K562 (cell line): ENCODE measurements at regions not wholly inside any gene's neighbourhood (a gene's known extent, or its start where the extent isn't known, plus 50 kb on each side); places are given as distances from the start of the nearest gene placed in this dataset.

ENCODE experiments used
- BHLHE40 ChIP-seq: IDR thresholded peaks from 2 replicates; pipeline ENCODE4 v1.6.1; 2011; ENCODE audit warnings: low read length, improper control_type of control experiment
- CREB1 ChIP-seq, 2 experiments: sonication (generic) in 1 of 2; formaldehyde crosslinking in 1 of 2; IDR thresholded peaks; 2 replicates each; pipeline versions ENCODE4 v1.6.1 to v1.8.0; 2012 to 2022; ENCODE audit warnings: inconsistent platforms in 1 of 2, mild to moderate bottlenecking in 1 of 2, missing genetic modification reagents in 1 of 2, moderate library complexity in 1 of 2
- KLF6 ChIP-seq: fragments of 250-450 bp; sonication (Bioruptor Pico); IDR thresholded peaks from 2 replicates; pipeline ENCODE4 v1.4.0; 2020; ENCODE audit warnings: mild to moderate bottlenecking, moderate library complexity, borderline replicate concordance
- NFE2L1 ChIP-seq: fragments of 450-650 bp; IDR thresholded peaks from 2 replicates; pipeline ENCODE4 v1.6.1; 2016; ENCODE audit warnings: missing genetic modification characterization, low read depth, mild to moderate bottlenecking, missing compliant biosample characterization, moderate library complexity, borderline replicate concordance
- POLR2A ChIP-seq: fragments of 450-650 bp; conservative IDR thresholded peaks from 2 replicates; pipeline ENCODE4 v1.6.1; 2016
- TCF7L2 ChIP-seq: fragments of 150-350 bp; IDR thresholded peaks from 2 replicates; pipeline ENCODE4 v1.6.1; 2016; ENCODE audit warnings: low read depth, mild to moderate bottlenecking, low read length, moderate library complexity
- TEAD2 ChIP-seq: fragments of 450-650 bp; IDR thresholded peaks from 2 replicates; pipeline ENCODE4 v1.6.1; 2016; ENCODE audit warnings: missing genetic modification characterization, control low read depth, missing compliant biosample characterization
- TF ChIP-seq, protein P1 (sequence below): sonication (generic); formaldehyde crosslinking; IDR thresholded peaks from 2 replicates; pipeline ENCODE4 v1.8.1; 2023; ENCODE audit warnings: mild to moderate bottlenecking, missing genetic modification reagents

DNA sequence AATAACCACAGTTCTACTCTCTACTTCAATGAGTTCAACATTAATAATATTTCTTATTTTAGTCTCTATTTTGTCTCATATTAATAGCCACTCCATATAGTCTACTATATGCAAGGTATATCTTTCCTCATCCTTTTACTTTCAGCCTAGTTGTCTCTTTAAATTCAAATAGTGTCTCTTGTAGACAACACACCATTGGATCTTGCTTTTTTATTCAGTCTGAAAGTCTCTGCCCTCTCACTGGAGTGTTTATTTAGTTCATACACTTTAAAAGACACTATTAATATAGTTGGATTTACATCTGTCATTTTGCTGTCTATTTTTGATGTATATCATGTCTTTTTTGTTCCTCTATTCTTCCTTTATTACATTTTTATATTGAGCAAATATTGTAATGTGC is 103.5 kb downstream of the RFPL4B start:
- TF ChIP-seq TCF7L2 (no peak), BHLHE40 (no peak), POLR2A (no peak), KLF6 (CRISPR knock-in tag) (no peak), NFE2L1 (tag) (no peak), CREB1 (IDR thresholded peaks at IDR 0.05) (no peak), CREB1 (CRISPR knock-in tag; IDR thresholded peaks at IDR 0.05) (no peak), TEAD2 (tag) (no peak)
- TF ChIP-seq, protein P1, sequence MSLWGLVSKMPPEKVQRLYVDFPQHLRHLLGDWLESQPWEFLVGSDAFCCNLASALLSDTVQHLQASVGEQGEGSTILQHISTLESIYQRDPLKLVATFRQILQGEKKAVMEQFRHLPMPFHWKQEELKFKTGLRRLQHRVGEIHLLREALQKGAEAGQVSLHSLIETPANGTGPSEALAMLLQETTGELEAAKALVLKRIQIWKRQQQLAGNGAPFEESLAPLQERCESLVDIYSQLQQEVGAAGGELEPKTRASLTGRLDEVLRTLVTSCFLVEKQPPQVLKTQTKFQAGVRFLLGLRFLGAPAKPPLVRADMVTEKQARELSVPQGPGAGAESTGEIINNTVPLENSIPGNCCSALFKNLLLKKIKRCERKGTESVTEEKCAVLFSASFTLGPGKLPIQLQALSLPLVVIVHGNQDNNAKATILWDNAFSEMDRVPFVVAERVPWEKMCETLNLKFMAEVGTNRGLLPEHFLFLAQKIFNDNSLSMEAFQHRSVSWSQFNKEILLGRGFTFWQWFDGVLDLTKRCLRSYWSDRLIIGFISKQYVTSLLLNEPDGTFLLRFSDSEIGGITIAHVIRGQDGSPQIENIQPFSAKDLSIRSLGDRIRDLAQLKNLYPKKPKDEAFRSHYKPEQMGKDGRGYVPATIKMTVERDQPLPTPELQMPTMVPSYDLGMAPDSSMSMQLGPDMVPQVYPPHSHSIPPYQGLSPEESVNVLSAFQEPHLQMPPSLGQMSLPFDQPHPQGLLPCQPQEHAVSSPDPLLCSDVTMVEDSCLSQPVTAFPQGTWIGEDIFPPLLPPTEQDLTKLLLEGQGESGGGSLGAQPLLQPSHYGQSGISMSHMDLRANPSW (CRISPR knock-in tag), result no peak
